Ureter (tissue), 1 donor: ENCODE measurements at regions not wholly inside any gene's neighbourhood (a gene's known extent, or its start where the extent isn't known, plus 50 kb on each side); places are given as distances from the start of the nearest gene placed in this dataset.
"Not testable (repeated sequence)": the region's sequence is repeated elsewhere in the genome, so short reads cannot be mapped to it uniquely, and the experiment has no call there.

Experiments used
- DNase-seq: peaks from one replicate; pipeline ENCODE4 v3.0.0-alpha.2; 2020; ENCODE audit warnings: low spot score
- donor health status: DM: yes; HTN: yes; CAD: no.

DNA sequence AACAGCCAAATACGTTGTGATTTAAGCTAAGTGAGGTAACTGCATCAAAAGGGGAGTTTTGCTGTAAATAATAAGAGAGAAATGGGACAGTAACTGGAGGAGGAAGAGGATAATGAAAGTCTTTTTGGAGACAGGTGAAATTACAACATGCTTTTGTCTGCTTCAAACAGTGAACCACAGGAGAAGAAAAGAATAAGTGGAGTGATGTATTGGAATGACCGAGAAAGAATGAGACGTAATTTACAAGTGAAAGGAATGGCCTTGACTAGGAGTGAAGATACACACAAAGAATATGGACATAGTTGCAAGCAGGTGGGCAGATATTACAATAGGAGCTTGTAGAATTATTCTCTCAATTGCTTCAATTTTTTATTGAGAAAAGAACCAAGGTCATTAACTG, 550.8 kb downstream of the DIPK2A start:
- DNase-seq: no peak

DNA sequence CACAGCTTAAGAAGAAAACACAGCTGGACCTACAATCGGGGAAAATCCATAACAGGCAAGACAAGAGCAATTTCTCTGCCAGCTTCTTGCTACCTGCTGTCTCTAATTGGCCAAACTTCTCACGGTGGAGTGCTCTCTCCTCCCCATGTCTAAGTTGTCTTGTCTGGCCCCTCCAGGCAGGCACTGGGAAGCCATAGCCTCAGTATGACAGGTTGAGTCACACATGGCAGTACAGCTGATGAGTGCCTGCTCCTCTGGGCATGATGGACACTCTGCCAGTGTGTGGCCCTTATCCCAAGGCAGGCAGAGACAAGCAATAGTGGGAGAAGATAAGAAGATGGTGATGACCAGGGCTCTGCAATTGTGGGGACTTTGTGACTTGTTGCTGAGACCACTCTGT, 551.8 kb downstream of the DIPK2A start:
- no peak for DNase-seq

DNA sequence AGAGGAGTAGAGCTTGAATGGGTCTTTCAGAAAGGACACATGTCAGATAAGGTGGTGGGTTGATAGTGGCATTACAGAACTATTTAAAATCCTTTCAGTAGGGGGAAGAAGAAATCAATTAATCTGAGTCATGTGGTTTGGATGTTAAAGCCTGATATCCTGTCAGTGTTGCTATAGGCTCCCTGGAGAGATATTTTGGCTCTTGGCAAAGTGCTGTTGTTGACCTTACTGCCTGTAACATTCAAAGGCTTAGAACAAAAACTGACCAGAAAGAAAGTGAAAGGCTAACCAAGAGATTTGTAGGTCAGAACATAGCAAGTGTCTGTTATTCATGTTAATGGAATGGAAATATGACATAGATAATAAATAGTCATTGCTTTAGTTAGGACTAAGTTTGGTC, 552.9 kb downstream of the DIPK2A start:
- DNase-seq: no peak

DNA sequence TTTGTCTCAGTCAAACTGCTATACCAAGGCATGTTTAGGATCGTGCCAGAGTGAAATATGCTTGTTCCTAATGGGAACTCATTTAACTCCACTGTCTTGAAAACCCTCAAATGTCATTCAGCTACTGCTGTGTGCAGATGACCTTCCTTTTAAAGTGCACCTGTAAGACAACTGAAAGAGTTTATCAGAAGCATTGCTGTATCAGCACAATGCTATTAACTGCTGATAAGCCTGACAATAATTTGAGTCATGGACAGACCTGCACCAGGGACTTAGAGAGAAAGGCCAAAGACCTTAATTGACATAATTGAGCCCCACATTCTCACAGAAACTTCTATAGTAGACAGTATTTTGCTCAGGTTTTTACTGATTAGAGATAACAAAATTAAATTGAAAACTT, 557.9 kb downstream of the DIPK2A start:
- no peak for DNase-seq

DNA sequence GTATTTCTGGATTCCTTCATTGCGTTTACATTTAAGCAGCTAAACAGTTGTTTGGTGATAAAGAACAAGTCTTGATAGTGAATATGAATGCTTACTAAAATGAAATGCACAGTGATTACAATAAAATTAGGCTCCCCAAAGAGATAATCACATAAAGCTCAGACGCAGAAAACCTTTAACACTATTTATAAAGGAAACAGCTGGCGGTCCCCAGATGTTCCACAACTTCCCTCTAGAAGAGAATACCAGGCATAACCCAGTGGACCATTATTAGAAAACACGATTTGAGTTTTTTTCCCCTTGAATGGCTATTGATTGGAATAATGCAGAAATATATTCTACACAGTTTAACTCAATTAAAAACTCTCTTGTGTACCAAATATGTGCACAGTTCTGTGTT, 573.2 kb downstream of the DIPK2A start:
- no peak for DNase-seq

DNA sequence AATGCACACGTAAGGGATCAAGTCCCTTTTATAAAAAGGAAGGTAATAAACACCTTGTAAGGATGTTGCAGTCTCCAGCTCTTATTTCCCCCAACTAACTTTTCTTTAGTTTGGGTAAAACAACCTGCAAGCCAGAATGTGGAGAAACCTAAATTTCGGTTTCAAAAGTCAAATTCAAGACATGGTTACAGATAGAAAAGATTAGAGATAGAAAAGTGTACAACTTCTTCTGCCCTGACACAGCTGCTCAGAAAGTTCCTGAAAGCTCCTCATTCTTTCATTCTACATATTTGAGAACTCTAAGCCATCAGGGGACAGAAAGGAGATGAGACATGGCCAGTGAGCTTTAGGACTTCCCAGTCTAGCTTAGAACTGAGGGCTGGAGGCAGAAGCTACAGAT, 574.9 kb downstream of the DIPK2A start:
- DNase-seq: no peak

DNA sequence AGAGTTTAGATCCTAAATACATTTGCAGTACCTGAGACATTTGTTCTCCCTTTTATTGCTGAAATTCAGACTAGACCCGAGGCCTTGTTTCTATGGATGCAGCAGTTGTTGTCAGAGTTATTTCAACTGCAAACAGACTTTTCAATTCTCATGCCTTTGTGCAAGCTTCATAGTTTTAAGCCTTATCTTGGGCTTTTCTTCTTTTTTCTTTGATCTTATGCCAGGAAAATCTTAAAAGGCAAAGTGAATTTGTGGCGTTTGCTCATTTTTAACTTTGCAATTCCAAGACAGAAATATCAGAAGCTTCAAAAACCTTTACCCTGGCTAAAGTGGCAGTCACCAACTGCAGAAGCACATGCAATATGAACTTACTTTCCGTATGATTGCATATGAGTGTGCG, 576.7 kb downstream of the DIPK2A start:
- DNase-seq: no peak

DNA sequence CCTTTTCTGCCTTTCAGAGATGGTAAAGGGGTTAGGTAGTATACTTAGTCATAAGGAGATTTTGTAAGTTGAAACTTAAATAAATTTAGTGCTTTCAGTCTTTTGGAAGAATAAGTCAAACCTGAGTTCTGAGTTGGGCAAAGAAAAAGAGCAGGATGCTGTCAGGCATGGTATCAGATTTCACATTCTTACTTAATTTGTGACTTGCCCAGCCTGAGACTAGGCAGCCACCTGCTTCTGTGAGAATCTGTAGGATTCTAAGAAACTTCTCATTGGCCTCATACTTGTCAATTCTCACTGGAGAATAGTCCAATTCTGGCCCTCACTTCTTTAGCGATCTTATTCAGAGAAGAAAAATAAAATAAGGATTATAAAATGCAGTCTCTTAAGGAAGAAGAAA, 577.5 kb downstream of the DIPK2A start:
- DNase-seq: no peak

DNA sequence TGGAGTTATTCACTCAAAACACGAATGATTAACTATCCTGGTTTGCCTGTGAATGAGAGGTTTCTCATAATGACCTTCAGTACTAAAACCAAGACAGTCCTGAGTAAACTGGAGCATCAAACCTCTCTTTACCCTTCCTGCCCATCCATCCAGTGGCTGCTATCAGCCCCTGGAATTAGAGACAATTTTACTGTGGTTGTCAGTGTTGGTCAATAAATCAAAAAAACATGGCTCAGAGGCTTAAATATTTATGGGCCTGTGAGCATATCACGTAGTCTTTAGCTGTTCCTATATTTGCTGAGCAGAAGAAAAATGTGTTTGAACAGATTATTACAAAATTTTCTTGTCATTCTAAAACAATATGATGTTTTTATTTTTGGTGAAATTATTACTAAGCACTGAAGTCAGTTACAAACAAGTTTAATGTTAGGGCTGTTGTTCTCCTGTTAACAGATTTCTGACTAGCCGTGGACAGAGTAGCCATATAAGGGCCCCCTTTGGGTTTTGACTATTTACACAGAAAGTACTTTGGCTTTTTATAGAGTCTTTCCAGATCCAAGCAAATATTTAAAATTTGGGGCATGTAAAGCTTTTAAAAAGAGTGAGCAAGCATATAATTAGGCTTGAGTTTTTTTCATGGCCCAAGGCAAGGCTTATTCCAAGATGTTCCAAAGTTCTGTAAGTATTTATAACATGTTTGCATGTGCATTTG, 580.9 kb downstream of the DIPK2A start:
- DNase-seq: no peak

DNA sequence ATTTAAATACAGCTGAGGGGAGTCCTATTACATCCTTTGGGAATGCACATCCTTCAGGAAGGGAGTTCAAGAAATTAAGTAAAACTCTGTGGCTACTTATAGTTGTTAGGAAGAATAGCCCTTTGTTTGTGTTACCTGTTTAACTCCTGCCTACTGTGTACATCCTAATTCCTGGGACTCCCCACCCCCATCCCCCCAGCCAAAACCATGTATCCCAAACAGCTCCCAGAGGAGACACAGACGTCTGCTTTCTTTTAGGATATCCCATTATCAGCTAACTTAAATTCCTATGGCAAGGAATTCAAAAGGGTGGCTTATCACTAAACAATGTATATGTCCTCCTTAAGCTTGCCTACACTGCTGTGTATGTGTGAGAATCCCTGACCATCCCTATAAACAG, 581.7 kb downstream of the DIPK2A start:
- DNase-seq: no peak

DNA sequence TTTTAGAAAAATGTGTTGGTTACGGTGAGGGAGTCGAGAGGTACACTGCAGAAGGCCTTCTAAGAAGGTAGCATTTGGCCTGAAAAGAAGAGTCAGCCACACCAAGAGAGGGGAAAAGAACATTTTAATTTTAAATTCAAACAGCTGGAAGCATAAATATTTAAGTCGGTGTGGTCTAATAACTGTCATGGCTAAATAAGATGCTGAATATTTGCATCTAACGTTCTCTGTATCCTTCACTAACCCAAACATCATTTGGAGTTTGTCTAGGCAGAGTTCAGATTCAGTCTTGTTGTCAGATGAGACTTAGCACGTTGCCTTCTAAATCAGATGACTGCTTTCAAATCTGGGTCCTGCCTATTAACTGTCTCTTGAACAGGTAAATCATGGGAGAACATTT, 583.3 kb downstream of the DIPK2A start:
- DNase-seq: no peak

DNA sequence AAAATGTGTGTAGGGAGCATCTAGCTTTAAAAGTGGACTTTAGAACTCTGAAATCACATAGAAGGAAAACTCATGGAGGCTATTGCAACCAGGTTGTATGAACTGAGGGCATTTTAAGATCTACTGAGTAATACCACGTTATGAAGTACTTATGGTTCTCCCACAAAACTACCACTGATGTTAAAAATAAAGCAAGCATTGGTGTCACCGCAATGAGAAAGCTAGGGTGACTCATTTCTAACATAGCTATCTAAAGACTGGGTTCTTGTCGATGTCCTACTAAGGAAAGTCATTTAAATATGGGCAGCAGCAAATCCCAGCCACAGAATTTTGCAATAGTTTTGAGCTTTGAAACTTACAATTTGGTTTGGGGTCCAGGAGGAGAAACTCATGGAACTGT, 584.8 kb downstream of the DIPK2A start:
- no peak for DNase-seq

DNA sequence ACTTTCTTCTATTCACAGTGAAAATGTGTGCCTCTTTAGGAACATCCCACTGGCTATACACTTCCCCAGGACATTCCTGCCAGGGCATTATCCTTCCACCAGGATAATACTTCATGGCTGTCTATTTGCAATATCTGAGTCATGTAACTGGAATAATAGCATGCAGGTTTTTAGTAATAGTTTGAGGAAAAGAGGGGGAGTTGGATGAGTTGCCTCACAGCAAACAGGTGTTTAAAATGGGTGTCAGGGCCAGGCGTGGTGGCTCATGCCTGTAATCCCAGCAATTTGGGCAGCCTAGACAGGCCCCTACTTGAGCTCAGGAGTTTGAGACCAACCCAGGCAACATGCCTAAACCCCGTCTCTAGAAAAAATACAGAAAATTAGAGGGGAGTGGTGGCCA, 585.9 kb downstream of the DIPK2A start:
- no peak for DNase-seq

DNA sequence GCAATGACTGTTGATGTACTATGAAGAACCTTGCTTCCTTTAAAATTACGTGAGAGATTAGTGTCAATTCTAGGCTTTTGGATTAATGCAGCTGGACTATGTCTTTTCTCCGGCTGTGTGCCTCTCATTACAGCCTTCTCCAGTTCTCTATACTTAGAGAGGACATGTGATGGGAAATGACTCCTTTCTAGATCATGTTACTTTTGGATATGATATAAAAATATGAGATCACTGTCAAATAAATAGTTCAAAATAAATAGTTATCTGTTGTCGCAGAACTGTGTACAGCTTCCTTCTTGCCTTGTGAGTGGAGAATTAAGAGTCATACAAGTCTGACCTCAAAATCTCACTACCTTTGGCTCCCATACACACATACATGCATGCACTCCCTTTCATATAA, 592.4 kb downstream of the DIPK2A start:
- DNase-seq: no peak

DNA sequence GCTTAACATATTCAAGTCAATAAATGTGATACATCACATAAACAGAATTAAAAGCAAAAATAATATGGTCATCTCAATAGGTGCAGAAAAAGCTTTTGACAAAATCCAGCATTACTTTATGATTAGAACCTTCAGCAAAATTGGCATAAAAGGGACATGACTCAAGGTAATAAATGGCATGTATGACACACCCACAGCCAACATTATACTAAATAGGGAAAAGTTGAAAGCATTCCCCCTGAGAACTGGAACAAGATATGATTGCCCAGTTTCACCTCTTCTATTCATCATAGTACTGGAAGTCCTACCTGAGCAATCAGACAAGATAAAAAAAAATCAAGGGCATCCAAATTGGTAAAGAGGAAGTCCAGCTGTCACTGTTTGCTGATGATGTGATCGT, 594.7 kb downstream of the DIPK2A start:
- DNase-seq: no peak

DNA sequence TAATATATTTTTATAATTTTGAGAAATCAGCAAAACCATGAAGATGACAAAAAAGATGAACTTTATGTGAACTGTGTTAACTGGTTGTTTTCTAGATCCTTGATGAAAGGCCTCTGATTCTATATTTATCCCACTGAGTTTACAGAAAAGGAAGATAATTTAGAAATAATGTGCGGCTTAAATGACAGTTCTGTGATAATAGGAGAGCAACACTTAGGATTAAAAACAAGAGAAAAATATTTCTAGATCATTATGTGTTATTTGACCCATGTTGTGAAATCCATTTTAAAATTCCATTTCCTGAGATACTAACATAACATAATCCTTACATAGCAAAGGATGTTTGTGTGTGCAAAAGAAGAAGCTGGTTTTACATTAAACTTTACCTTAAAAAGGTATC, 598.0 kb downstream of the DIPK2A start:
- DNase-seq: no peak

DNA sequence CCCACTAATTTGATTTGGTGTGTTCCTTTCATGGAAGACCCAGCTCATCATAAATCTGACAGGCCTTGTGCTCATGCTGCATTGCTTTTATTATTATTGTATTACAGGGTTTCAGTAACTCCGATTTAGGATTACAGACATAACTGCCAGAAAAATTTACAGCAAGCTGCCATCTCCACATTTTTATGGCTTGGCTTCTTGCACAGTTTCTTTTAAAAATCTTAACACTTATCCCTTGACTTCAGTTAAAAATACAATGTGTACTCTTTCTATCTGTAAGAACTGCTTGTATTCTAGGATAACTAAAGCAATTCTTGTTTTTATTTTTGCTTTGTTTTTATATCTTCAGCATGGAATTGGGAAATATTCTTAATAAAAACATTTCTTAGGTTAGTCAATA, 612.2 kb downstream of the DIPK2A start:
- DNase-seq: no peak

DNA sequence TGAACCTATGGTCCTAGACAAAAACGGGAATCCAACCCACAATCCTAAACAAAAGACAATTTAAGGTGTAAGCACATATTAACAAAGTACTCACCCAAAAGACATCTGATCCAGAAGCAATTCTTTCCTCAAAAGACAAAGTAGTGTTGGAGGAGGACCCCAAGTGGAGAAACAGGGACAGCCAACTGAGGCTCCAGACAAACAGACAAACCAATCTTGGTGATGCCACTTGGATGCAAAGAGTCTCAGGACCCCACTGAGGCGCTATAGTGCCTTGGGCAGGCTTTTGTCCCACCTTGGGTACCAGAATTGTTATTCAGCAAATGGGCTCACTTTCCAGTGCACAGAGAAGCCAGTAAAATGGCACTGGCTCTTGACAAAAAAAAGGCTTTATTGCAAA, 613.8 kb downstream of the DIPK2A start:
- DNase-seq: no peak

DNA sequence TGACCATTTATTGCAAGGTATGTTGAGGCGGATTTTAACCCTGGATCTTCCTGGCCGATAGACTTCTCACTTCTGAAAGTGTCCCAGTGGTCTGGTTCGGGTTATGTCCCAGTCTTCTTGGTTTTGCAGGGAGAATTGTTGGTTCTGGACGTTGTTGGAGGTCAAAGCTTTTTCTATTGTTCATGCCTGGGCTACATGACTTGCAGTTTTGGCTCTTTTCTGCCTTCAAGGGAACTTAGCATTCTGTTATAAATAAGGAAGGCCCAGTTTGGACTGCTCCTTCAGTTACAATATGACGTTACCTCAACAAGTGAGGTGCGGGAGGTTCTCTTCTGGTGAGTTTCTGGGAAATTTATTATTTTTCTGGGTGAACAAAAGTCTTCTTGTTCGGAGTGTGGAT, 614.3 kb downstream of the DIPK2A start:
- DNase-seq: no peak

DNA sequence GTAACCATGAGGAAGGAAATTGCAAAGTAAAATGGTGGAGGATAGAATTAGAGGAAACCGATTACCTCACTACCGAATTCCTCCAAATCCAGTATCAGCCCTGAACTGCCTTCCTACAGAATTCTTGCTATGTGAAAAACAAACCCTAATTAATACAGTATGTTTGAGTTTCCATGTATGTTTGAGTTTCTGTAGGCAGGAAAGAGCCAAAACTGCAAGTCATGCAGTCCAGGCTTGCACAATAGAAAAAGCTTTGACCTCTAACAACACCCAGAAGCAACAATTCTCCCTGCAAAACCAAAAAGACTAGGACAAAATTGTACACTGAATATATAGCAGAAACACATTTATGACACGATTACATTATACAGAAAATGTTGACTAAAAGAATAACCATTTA, 614.8 kb downstream of the DIPK2A start:
- DNase-seq: no peak

DNA sequence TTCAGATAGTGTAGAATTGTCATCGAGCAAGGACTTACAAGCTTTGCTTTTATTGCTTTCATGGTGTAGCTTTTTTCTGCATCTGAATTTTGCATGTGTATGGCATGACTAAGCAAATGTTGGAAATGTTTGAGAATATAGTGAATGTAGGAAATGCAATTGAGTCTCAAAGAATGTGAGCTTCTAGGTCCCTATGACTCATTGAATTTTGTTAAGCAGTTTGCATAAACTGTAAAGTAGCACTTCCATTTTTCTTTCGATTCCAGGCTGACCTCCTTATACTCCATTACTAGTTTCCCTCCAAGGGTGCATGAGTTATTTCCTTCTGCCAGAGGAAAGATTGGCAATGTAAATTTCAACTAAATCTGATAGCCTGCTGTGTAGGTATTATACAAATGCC, 619.2 kb downstream of the DIPK2A start:
- no peak for DNase-seq

DNA sequence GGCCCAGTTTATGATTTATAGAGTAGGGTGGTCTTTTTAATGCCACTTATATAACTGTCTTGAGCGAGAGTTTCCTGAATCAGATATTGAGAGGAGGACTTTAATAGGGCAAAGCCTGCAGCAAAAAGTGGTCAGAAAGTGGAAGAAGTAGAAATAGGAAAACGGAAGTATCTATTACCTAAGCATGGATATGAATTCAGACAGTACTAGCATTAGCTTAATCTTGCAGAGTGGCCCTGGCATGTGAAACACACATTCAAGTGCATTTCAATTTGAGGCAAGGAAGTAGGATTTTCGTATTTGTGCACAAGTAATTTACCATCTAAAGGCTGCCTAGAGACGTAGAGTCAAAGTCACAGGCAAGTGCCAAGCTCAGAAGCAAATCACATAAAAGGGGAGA, 622.3 kb downstream of the DIPK2A start:
- no peak for DNase-seq

DNA sequence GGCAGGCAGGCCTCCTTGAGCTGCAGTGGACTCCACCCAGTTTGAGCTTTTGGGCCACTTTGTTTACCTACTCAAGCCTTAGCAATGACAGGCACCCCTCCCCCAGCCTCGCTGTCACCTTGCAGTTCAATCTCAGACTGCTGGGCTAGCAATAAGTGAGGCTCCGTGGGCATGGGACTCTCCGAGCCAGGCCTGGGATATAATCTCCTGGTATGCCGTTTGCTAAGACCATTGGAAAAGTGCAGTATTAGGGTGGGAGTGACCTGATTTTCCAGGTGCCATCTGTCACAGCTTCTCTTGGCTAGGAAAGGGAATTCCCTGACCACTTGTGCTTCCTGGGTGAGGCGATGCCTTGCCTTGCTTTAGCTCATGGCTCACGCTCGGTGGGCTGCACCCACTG, 648.6 kb downstream of the DIPK2A start:
- DNase-seq: not testable (repeated sequence)

DNA sequence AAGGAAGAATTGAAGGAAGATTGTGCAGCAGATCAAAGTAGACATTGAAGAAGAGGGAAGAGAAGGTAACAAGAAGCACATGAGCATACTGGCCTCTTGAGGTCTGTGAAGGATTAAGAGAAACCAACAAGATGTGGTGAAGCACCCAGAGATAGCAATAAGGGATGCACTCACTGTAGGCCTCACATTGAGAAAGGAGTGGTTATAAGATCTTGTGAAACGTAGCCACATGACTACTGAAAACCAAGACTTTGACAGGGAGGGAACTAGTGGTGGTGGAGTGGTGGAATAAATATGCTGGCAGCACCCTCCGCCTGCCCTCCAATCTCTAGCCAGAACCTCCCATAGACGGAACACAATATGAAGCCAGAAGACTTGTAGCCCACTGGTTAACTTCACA, 651.2 kb downstream of the DIPK2A start:
- no peak for DNase-seq

DNA sequence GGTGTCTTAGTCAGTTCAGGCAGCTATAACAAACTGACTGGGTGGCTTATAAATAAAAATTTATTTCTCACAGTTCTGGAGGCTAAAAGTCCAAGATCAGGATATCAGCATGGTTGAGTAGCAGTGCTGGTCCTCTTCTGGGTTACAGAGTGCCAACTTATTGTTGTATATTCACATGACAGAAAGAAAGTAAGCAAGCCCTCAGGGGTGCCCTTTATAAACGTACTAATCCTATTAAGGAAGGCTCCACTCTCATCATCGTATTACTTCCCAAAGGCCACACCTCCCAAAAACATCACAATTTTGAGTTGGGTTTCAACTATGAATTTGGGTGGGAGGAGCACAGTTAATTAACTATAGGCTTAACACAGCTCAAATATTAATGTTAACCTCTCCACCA, 653.0 kb downstream of the DIPK2A start:
- DNase-seq: no peak
